NCI-H2227 treated with DMSO at 0.1 percent for 48 hours (cell line): ENCODE measurements at regions not wholly inside any gene's neighbourhood (a gene's known extent, or its start where the extent isn't known, plus 50 kb on each side); places are given as distances from the start of the nearest gene placed in this dataset.

ENCODE experiments used
- DNase-seq: peaks from one replicate; lab custom pipeline; 2025; lab: John Stamatoyannopoulos, UW

GRCh38 chr1:177571076-177571475 lies 398.8 kb downstream of the SEC16B start:
- no peak for DNase-seq

GRCh38 chr1:177569476-177569875 lies 398.7 kb downstream of the BRINP2 start:
- DNase-seq = no peak

- DNase-seq = no peak
Measured at GRCh38 chr1:177568622-177569021, 397.9 kb downstream of the BRINP2 start.

GRCh38 chr1:177567393-177567792 lies 396.6 kb downstream of the BRINP2 start:
- no peak for DNase-seq

- no peak for DNase-seq
Measured at GRCh38 chr1:177566495-177566894, 395.7 kb downstream of the BRINP2 start.

- no peak for DNase-seq
Measured at GRCh38 chr1:177561436-177561835, 390.7 kb downstream of the BRINP2 start.

GRCh38 chr1:177558372-177558771 lies 387.6 kb downstream of the BRINP2 start:
- DNase-seq = no peak

- no peak for DNase-seq
Measured at GRCh38 chr1:177556163-177556562, 385.4 kb downstream of the BRINP2 start.

GRCh38 chr1:177547200-177547599 lies 376.4 kb downstream of the BRINP2 start:
- no peak for DNase-seq

GRCh38 chr1:177546346-177546745 lies 375.6 kb downstream of the BRINP2 start:
- no peak for DNase-seq

- no peak for DNase-seq
Measured at GRCh38 chr1:177526201-177526600, 355.4 kb downstream of the BRINP2 start.

- no peak for DNase-seq
Measured at GRCh38 chr1:177525176-177525575, 354.4 kb downstream of the BRINP2 start.

GRCh38 chr1:177517546-177517945 lies 346.8 kb downstream of the BRINP2 start:
- no peak for DNase-seq

GRCh38 chr1:177514207-177514606 lies 343.4 kb downstream of the BRINP2 start:
- no peak for DNase-seq

GRCh38 chr1:177511036-177511435 lies 340.3 kb downstream of the BRINP2 start:
- no peak for DNase-seq

- DNase-seq = no peak
Measured at GRCh38 chr1:177505905-177506590, 335.3 kb downstream of the BRINP2 start.

GRCh38 chr1:177495878-177496277 lies 325.1 kb downstream of the BRINP2 start:
- DNase-seq = no peak

GRCh38 chr1:177490786-177491185 lies 320.0 kb downstream of the BRINP2 start:
- no peak for DNase-seq

GRCh38 chr1:177490036-177490639 lies 319.4 kb downstream of the BRINP2 start:
- no peak for DNase-seq

GRCh38 chr1:177488722-177489121 lies 318.0 kb downstream of the BRINP2 start:
- DNase-seq = no peak

- no peak for DNase-seq
Measured at GRCh38 chr1:177487481-177487880, 316.7 kb downstream of the BRINP2 start.

GRCh38 chr1:177480741-177481305 lies 310.1 kb downstream of the BRINP2 start:
- DNase-seq = no peak

- DNase-seq = no peak
Measured at GRCh38 chr1:177479600-177479999, 308.8 kb downstream of the BRINP2 start.

GRCh38 chr1:177476676-177477075 lies 305.9 kb downstream of the BRINP2 start:
- DNase-seq = no peak
